IPS-11a (cell line): ENCODE measurements at regions not wholly inside any gene's neighbourhood (a gene's known extent, or its start where the extent isn't known, plus 50 kb on each side); places are given as distances from the start of the nearest gene placed in this dataset.
"Not testable (repeated sequence)": the region's sequence is repeated elsewhere in the genome, so short reads cannot be mapped to it uniquely, and the experiment has no call there.

Source experiments
- H3K4me3 ChIP-seq: one replicate; pipeline ENCODE4 v1.5.1; 2013; ENCODE audit warnings: low read depth, low read length, control low read depth

DNA sequence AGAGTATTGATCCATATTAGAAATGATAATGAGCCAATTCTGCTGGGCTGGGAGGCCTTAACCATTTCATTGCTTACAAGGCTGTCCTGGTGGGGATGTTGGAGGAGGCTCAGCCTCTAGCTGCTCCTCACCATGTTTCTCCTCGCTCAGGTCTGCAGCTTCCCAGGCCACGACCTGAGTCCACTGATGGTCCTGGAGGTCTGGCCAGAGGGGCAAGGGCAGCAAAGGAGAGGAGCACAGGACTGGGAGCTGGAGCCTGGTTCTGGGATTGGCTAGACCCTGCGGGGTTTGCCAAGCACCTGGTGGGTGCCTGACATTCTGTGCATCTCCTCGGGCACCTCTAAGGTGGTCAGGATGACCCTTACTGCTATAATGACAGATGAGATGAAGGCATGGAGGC lies 92.6 kb downstream of the KIF26A start:
- no peak overlapping the region for H3K4me3 ChIP-seq

DNA sequence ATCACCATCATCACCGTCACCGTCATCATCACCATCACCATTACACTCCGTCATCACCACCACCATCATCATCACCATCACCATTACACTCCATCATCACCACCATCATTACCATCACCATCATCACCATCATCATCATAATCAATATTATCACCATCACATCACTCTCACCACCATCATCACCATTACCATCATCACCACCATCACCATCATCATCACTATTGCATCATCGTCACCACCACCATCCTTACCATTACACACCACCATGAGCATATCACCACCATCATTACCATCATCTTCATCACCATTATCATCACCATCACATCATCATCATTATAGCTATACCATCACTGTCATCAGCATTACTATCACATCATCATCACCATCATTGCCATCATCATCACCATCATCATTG lies 93.7 kb downstream of the KIF26A start:
- H3K4me3 ChIP-seq: no peak overlapping the region

DNA sequence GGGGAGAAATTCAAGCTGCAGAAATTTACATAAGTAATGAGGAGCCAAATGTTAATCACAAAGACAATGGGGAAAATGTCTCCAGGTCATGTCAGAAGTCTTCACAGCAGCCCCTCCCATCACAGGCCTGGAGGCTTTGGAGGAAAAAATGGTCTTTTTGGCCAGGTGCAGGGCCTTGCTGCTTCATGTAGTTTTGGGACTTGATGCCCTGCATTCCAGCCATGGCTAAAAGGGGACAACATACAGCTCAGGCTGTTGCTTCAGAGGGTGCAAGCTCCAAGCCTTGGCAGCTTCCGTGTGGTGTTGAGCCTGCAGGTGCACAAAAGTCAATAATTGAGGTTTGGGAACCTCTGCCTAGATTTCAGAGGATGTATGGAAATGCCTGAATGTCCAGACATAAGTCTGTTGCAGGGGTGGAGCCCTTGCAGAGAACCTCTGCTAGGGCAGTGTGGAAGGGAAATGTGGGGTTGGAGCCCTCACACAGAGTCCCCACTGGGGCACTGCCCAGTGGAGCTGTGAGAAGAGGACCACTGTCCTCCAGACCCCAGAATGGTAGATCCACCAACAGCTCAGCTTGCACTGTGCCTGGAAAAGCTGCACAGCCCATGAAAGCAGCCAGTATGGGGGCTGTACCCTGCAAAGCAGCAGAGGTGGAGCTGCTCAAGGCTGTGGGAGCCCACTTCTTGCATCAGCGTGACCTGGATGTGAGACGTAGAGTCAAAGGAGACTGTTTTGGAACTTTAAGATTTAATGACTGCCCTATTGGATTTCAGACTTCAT lies 95.8 kb downstream of the KIF26A start:
- not testable (repeated sequence) for H3K4me3 ChIP-seq

GRCh38 chr14:104235686-104236085 lies 97.3 kb downstream of the KIF26A start:
- H3K4me3 ChIP-seq: no peak overlapping the region

- no peak overlapping the region for H3K4me3 ChIP-seq
Measured at GRCh38 chr14:104237651-104238423, 99.5 kb downstream of the KIF26A start.

DNA sequence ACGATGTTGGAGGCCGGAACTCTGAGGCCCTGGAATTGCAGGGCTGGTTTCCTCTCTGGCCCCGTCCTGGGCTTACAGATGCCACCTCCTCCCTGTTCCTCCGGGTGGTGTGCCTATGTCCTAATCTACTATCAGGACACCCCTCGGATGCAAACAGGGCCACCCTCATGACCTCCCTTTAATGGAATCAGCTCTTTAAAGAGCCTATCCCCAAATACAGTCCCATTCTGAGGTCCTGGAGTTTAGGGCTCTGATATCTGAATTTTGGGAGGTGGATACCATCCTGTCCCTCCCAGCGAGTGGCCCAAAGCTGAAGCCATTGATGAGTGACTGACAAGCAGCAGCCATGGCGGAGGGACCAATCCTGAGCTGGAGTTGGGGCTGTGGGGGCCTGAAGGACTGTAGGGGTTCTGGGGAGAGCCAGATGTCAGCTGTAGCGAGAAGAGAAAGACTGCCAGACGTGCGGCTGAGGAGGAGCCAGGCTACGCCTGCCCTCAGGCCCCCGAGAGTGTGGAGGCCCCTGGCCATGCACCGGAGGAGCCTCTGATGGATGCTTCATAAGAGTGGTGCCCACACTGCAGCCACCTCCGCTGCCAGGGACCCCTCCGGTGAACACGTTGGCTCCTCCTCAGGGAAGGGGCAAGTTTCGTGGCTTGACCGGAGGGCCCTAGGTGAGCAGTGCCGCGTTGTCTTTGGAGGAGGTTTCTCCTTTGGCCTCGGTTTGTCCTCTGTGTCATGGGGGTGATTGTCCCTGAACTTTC lies 100.2 kb downstream of the KIF26A start:
- no peak overlapping the region for H3K4me3 ChIP-seq

DNA sequence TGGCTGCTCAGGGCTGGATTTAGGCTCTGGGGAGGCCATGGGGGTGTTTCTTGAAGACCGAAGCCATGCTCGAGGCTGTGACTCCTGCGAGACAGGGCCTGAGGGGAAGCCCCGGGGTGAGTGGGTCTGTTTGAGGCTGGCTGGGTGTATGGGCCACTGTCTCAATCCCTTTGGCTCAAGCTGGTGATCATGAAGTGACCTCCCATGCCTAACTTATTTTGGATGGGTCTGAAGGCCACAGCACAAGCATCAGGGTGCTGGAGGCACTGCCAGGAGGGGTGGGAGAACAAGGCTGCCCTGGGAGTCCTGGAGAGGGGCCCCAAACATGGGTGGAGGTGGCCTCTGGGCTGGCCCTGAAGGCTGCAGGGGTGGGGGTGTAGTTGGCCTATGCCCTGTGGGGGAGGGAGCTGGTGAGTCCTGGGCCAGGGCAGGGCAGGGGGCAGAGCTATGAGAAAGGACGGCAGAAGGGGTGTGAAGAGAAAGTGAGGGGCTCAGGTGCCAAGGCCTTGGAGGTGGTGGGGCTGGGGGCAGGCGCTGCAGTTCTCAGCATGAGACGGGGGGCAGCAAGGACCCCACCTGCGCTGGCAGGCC lies 100.9 kb downstream of the KIF26A start:
- no peak overlapping the region for H3K4me3 ChIP-seq

DNA sequence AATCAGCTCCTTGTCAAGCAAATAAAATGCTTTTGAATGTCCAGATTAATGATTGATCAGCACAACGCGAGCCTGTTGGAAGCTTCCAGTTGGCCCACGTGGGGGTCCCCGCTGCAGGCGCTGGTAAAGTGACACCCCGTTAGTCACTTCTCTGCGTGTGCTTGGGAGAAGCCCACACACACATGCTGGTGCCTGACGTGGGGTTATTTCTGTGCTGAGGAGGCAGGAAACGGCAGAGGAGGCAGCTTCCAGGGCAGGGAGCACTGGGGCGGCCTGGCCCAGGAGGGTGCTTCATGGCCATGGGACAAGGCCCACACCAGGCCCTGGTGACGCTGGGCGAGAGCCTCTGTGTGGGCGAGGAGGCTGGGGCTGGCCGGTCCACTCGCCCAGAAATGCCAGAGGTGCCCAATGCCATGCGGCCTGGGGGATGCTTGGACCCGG lies 101.5 kb downstream of the KIF26A start:
- no peak overlapping the region for H3K4me3 ChIP-seq

GRCh38 chr14:104240434-104241157 lies 102.2 kb downstream of the KIF26A start:
- H3K4me3 ChIP-seq: no peak overlapping the region

- H3K4me3 ChIP-seq: no peak overlapping the region
Measured at GRCh38 chr14:104243200-104243599, 104.8 kb downstream of the KIF26A start.

- H3K4me3 ChIP-seq: no peak overlapping the region
Measured at GRCh38 chr14:104244221-104245011, 106.0 kb downstream of the KIF26A start.

DNA sequence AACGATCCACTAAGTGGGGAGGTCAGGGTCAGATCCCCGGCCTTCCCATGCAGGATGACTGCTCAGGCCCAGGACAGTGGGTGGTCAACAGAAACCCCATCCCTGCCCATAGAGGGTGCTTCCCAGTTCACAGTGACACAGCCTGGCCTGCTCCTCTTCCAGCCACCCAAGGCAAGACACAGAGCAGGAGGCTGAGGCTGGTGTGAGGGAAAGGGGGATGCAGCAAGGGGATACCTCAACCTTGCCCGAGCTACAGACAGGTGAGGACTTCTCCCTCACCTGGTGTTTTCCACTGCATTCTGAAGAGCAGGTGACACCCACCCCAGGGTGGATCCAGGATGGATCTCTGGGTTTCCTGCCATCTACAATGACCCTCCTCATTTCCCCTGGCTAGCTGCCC lies 106.7 kb downstream of the KIF26A start:
- H3K4me3 ChIP-seq: no peak overlapping the region

- H3K4me3 ChIP-seq: no peak overlapping the region
Measured at GRCh38 chr14:104245723-104246122, 107.3 kb downstream of the KIF26A start.

GRCh38 chr14:104246401-104247335 lies 108.3 kb downstream of the KIF26A start:
- H3K4me3 ChIP-seq: no peak overlapping the region

DNA sequence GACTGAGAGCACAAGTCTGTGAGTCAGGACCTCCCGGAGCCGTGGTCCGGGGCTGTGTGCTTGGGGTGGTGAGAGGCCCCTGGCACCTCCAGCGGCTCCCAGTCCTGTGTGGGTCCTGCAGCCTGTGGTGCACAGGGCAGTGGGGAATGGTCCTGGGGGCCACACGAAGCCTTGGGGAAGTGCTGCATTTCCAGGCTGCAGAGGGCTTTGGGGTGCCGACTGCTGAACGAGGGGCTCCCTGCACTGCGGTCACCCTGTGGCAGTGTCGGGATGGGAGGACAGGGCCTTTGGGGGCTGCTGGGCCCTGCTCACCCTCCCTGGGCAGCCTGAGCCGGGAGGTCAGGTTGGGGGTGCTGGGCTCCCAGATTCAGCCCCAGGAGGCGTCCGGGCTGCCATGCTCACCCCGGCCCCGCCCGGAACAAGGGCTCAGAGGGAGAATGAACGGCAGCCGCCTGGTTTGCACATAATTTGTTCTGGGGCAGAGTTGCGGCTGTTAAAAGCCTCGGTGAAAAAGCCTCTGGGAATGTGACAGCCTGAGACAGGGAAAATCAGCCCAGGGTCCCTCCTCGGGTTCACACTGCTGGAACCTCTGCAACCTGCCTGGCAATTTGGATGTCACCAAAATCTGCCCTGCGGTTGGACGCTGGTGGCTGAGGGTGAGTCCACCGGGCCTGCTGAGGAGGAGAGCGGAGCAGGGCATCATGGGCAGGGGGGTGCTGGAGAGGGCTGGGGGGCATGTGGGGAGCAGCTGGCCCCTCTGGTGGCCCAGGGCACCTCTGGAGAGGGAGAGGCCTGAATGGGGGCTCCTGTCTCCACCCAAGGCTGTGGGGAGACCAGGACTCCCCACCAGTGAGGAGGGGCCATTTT lies 109.2 kb downstream of the KIF26A start:
- H3K4me3 ChIP-seq: no peak overlapping the region

DNA sequence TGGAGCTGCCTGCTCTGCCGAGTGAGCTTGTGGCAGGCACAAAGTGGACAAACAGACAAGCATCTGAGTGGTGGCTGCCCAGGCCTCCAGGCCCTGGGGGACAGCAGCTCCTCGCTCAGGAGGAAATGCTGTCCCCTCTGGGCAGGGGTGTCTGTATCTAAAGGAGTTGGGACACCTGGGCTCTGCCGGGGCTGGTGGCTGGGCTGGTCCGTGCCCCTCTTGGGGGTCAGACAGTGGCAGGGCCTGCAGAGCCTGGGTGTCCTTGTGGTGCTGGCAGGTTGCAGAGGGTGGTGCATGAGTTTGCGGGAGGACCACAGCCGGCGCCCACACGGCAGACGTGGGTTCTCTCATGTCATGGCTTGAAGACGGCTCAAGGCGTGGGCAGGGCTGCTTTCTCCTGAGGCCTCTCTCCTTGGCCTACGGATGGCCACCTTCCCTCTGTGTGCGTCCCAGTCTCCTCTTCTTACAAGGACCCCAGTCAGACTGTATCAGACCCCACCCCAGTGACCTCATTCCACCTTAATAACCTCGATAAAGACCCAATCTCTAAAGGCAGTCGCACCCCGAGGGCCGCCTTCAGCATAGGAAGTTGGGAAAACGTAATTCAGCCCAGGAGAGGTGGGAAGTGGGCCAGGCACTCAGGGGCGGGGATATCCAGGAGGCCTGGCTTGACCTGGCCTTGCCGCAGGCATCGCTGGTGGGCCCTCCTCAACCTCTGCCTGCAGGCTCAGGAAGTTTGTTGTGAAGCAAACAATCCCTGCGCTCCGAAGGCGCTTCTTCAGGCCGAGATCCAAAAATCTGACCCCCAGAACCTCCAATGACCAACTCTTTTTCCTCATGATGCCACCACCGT lies 110.0 kb downstream of the KIF26A start:
- H3K4me3 ChIP-seq: no peak overlapping the region

DNA sequence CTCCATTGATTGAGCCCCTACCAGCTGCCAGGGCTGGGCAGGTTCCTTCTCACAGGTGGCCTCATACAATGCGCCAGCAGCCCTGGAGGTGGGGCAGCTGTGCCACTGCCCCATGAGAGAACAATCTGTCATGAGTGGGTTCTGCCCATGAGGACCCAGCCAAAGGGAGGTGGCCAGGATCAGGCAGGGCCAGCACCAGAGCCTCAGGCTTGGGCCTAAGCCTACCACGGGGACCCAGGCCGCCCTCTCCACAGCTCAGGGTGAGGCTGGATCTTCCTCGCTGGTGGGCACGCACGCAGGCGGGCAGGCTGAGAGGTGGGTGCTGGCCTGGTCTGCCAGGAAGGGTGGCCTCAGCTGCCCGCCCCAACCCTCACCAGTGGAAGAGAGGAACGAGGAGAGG lies 110.7 kb downstream of the KIF26A start:
- H3K4me3 ChIP-seq: no peak overlapping the region
